HepG2 (cell line): ENCODE measurements at regions not wholly inside any gene's neighbourhood (a gene's known extent, or its start where the extent isn't known, plus 50 kb on each side); places are given as distances from the start of the nearest gene placed in this dataset.

Source experiments
- ATAC-seq: fragments of 200-7000 bp; cut with Tn5 transposase; 3 replicates; pipeline ENCODE4 v1.9.1; 2020; ENCODE audit warnings: mild to moderate bottlenecking, moderate library complexity
- BruUV-seq: library from RNA; stranded (reverse); fragments of 400-500 nt; replicated peaks from 2 replicates; lab custom pipeline; 2021; lab: Mats Ljungman, UMichigan
- CTCF ChIA-PET: fragments of 300-600 bp; formaldehyde crosslinking; extraction: SDS; loops from one replicate; lab custom pipeline; 2021; ENCODE audit warnings: low total read pairs, inconsistent platforms, low intra/inter-chr PET ratio; lab: Yijun Ruan, JAX
- POLR2A ChIA-PET: fragments of 350-600 bp; sonication (Branson Sonifier 250); formaldehyde crosslinking; loops from one replicate; lab custom pipeline; 2020; ENCODE audit warnings: antibody characterized with exemption, inconsistent platforms; lab: Yijun Ruan, JAX
- DNase-seq: peaks from one replicate; pipeline ENCODE4 v3.0.0-alpha.2; 2015; ENCODE audit warnings: low spot score
- FAIRE-seq: peaks from 3 replicates; lab custom pipeline; 2011; peaks lifted over from hg19 to GRCh38; lab: Jason Lieb, UNC
- H2AFZ ChIP-seq: one replicate; pipeline ENCODE4 v1.6.1; 2011; ENCODE audit warnings: low read length, inconsistent platforms
- H3K27ac ChIP-seq: fragments of 300-600 bp; 3 replicates; pipeline ENCODE4 v1.8.0; 2011; ENCODE audit warnings: mixed run types, mild to moderate bottlenecking, mixed read lengths, low read length, inconsistent platforms; ENCODE audit not compliant: insufficient read depth; ENCODE audit errors: extremely low read length
- H3K27me3 ChIP-seq, 2 experiments: fragments of 200-600 bp in 1 of 2; 2 replicates in 1 of 2; 3 replicates in 1 of 2; pipeline versions ENCODE4 v1.6.0 to v1.8.0; 2011; ENCODE audit warnings: low read length in 2 of 2, mild to moderate bottlenecking in 2 of 2, moderate library complexity in 2 of 2, inconsistent platforms in 1 of 2; ENCODE audit not compliant: insufficient read depth in 2 of 2, control insufficient read depth in 1 of 2
- H3K36me3 ChIP-seq, 2 experiments: fragments of 200-600 bp in 1 of 2; replicated peaks in 1 of 2; 2 replicates in 1 of 2; 3 replicates in 1 of 2; pipeline versions ENCODE4 v1.5.1 to v1.8.0; 2011; ENCODE audit warnings: low read length in 2 of 2, inconsistent platforms in 1 of 2; ENCODE audit not compliant: insufficient read depth in 2 of 2, control insufficient read depth in 1 of 2
- H3K4me1 ChIP-seq: 2 replicates; pipeline ENCODE4 v1.5.1; 2012; ENCODE audit warnings: low read length, inconsistent platforms; ENCODE audit not compliant: insufficient read depth
- H3K4me2 ChIP-seq: 2 replicates; pipeline ENCODE4 v1.6.0; 2011; ENCODE audit warnings: low read depth, low read length, inconsistent platforms
- H3K4me3 ChIP-seq, 3 experiments: fragments of 200-600 bp in 1 of 3; sonication (generic), shearing (Covaris generic) in 1 of 3; replicated peaks in 1 of 3; 2 replicates each; pipeline ENCODE4 v1.5.1; 2011 to 2016; ENCODE audit warnings: low read length in 3 of 3, inconsistent platforms in 2 of 3, low read depth in 2 of 3, mild to moderate bottlenecking in 2 of 3, control low read depth in 1 of 3, mixed read lengths in 1 of 3; ENCODE audit not compliant: insufficient read depth in 1 of 3
- H3K79me2 ChIP-seq: one replicate; pipeline ENCODE4 v1.6.1; 2011; ENCODE audit warnings: low read length, inconsistent platforms; ENCODE audit not compliant: insufficient read depth
- H3K9ac ChIP-seq: 2 replicates; pipeline ENCODE4 v1.6.0; 2011; ENCODE audit warnings: mild to moderate bottlenecking, low read depth, low read length, inconsistent platforms; ENCODE audit not compliant: insufficient read depth
- H3K9me3 ChIP-seq: 2 replicates; pipeline ENCODE4 v1.5.1; 2012; ENCODE audit warnings: mild to moderate bottlenecking, low read length
- H4K20me1 ChIP-seq: 2 replicates; pipeline ENCODE4 v1.6.0; 2011; ENCODE audit warnings: inconsistent platforms, mild to moderate bottlenecking, low read length, moderate library complexity; ENCODE audit not compliant: insufficient read depth
- HNRNPK ChIP-seq: fragments of 200-400 bp; formaldehyde crosslinking; IDR thresholded peaks from 2 replicates; pipeline ENCODE4 v1.6.1; 2018; ENCODE audit warnings: low read length, low read depth, moderate library complexity, mild to moderate bottlenecking; ENCODE audit not compliant: poor library complexity, severe bottlenecking
- MIXL1 ChIP-seq: IDR thresholded peaks from 2 replicates; pipeline ENCODE4 v1.6.1; 2016
- MXI1 ChIP-seq: IDR thresholded peaks from 3 replicates; pipeline ENCODE4 v1.6.1; 2012; ENCODE audit warnings: low read depth, low read length, inconsistent platforms, borderline replicate concordance
- ZBTB21 ChIP-seq: sonication (generic); formaldehyde crosslinking; IDR thresholded peaks from 2 replicates; pipeline ENCODE4 v1.4.0; 2020; ENCODE audit warnings: missing genetic modification reagents
- ZBTB7B ChIP-seq: sonication (generic); formaldehyde crosslinking; IDR thresholded peaks from 2 replicates; pipeline ENCODE4 v1.4.0; 2020; ENCODE audit warnings: missing genetic modification reagents
- ZFP37 ChIP-seq: sonication (generic); formaldehyde crosslinking; IDR thresholded peaks from 2 replicates; pipeline ENCODE4 v1.4.0; 2020; ENCODE audit warnings: missing genetic modification reagents, borderline replicate concordance
- ZMYM4 ChIP-seq: sonication (generic); formaldehyde crosslinking; IDR thresholded peaks from 2 replicates; pipeline ENCODE4 v1.8.1; 2023; ENCODE audit warnings: mild to moderate bottlenecking, missing genetic modification reagents
- ZNF292 ChIP-seq: sonication (generic); formaldehyde crosslinking; IDR thresholded peaks from 2 replicates; pipeline ENCODE4 v1.8.1; 2022; ENCODE audit warnings: mild to moderate bottlenecking, low read depth, missing genetic modification reagents, borderline replicate concordance
- ZNF550 ChIP-seq: sonication (generic); formaldehyde crosslinking; IDR thresholded peaks from 2 replicates; pipeline ENCODE4 v1.4.0; 2020; ENCODE audit warnings: mild to moderate bottlenecking, missing genetic modification reagents, borderline replicate concordance
- ZNF816 ChIP-seq: sonication (generic); formaldehyde crosslinking; IDR thresholded peaks from 2 replicates; pipeline ENCODE4 v1.8.0; 2022; ENCODE audit warnings: missing genetic modification reagents, mild to moderate bottlenecking, borderline replicate concordance
- WGBS: methylation state at CpG from one replicate; pipeline ENCODE4 v1.1.6; 2017; ENCODE audit warnings: low lambda C conversion rate; 5-methylcytosine and 5-hydroxymethylcytosine counted together
- in situ Hi-C: cut with HindIII; loops from 2 replicates; pipeline ENCODE4 v1.10.0; 2017; ENCODE audit warnings: low pct_unique_long_range_greater_than_20kb; ENCODE audit not compliant: extremely low pct_ligation_motif_present
- intact Hi-C: fragments of 100-400 bp; cut with micrococcal nuclease; formaldehyde crosslinking; loops from one replicate; pipeline ENCODE4 v1.10.0; 2022; ENCODE audit not compliant: unreplicated experiment
- TF ChIP-seq, protein P1 (sequence below): sonication (generic); formaldehyde crosslinking; IDR thresholded peaks from 2 replicates; pipeline ENCODE4 v1.5.1; 2020; ENCODE audit warnings: missing genetic modification reagents, mild to moderate bottlenecking, borderline replicate concordance
- TF ChIP-seq, protein P2 (sequence below): IDR thresholded peaks from 2 replicates; pipeline ENCODE4 v1.6.1; 2016; ENCODE audit warnings: low read depth, borderline replicate concordance
- TF ChIP-seq, protein P3 (sequence below): sonication (generic); formaldehyde crosslinking; IDR thresholded peaks from 2 replicates; pipeline ENCODE4 v1.9.0; 2022; ENCODE audit warnings: missing genetic modification reagents, mild to moderate bottlenecking, borderline replicate concordance
- TF ChIP-seq, protein P4 (sequence below): IDR thresholded peaks from 2 replicates; pipeline ENCODE4 v1.6.1; 2016; ENCODE audit warnings: control low read depth

DNA sequence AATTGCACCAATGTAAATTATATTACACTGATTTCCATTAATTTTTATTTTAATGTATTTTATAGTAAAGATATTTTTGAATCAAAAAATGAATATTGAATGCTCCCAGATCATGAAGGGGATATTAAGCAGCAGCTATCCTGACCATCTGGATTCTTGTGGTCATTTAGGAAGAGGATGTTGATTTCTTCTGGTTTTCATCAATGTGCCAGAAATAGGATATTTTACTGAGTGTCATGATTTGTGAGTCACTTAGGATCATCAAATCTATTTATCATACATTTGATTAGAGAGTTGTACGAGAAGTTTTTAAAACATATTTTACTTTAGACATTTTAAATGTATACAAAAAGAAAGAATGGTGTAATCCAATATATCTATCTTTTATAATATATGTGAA lies 366.3 kb upstream of the CHRM2 start (continued):
- TF ChIP-seq, protein P1, sequence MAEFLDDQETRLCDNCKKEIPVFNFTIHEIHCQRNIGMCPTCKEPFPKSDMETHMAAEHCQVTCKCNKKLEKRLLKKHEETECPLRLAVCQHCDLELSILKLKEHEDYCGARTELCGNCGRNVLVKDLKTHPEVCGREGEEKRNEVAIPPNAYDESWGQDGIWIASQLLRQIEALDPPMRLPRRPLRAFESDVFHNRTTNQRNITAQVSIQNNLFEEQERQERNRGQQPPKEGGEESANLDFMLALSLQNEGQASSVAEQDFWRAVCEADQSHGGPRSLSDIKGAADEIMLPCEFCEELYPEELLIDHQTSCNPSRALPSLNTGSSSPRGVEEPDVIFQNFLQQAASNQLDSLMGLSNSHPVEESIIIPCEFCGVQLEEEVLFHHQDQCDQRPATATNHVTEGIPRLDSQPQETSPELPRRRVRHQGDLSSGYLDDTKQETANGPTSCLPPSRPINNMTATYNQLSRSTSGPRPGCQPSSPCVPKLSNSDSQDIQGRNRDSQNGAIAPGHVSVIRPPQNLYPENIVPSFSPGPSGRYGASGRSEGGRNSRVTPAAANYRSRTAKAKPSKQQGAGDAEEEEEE (CRISPR knock-in tag) = no peak
- no peak for TF ChIP-seq ZMYM4 (CRISPR knock-in tag)
- TF ChIP-seq, protein P2, sequence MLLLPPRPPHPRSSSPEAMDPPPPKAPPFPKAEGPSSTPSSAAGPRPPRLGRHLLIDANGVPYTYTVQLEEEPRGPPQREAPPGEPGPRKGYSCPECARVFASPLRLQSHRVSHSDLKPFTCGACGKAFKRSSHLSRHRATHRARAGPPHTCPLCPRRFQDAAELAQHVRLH (CRISPR knock-in tag) = no peak

DNA sequence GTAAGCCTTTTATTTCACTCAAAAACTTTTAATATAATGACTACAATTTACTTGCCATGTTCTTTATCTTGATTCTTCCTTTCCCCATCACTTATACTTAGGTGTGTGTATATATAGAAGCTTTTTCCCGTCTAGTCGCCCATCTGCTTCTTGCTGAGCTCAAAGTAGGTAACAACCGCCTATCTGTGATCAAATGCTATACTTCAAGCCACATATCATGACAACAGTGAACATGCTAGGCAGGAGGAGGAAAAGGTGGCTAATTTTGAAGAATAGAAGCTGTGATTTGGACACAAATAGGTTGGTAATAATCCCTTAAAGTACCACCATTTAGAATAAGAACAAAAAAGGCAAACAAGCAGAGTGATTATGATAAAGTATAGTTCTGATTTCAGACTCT lies 367.3 kb upstream of the CHRM2 start:
- DNase-seq (no peak), FAIRE-seq (no peak), ATAC-seq (no peak)
- WGBS = 1% methylated on average over 3 of the region's 3 CpGs
- Histone ChIP-seq H3K9ac (no peak overlapping the region), H3K27me3 (no peaks in the 10 kb centered on the region), H4K20me1 (no peaks in the 10 kb centered on the region), H3K36me3 (no peaks in the 10 kb centered on the region), H2AFZ (no peak overlapping the region), H3K27ac (no peak overlapping the region), H3K9me3 (no peaks in the 10 kb centered on the region; the same call in 1 of the 2 replicates), H3K79me2 (no peaks in the 10 kb centered on the region), H3K4me1 (no peaks in the 10 kb centered on the region), H3K4me2 (no peak overlapping the region), H3K4me3 (no peak overlapping the region)
- in situ Hi-C loops = no loop called here
- BruUV-seq = no TSS peak
- intact Hi-C loops = no loop called here
- TF ChIP-seq ZBTB21 (CRISPR knock-in tag) (no peak), ZNF292 (CRISPR knock-in tag) (no peak), ZNF550 (CRISPR knock-in tag) (no peak), ZBTB7B (CRISPR knock-in tag) (no peak), ZNF816 (CRISPR knock-in tag) (no peak), ZFP37 (CRISPR knock-in tag) (no peak), MIXL1 (no peak), HNRNPK (no peak), MXI1 (no peak)
- TF ChIP-seq, protein P3, sequence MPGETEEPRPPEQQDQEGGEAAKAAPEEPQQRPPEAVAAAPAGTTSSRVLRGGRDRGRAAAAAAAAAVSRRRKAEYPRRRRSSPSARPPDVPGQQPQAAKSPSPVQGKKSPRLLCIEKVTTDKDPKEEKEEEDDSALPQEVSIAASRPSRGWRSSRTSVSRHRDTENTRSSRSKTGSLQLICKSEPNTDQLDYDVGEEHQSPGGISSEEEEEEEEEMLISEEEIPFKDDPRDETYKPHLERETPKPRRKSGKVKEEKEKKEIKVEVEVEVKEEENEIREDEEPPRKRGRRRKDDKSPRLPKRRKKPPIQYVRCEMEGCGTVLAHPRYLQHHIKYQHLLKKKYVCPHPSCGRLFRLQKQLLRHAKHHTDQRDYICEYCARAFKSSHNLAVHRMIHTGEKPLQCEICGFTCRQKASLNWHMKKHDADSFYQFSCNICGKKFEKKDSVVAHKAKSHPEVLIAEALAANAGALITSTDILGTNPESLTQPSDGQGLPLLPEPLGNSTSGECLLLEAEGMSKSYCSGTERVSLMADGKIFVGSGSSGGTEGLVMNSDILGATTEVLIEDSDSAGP (CRISPR knock-in tag) = no peak
- TF ChIP-seq, protein P4, sequence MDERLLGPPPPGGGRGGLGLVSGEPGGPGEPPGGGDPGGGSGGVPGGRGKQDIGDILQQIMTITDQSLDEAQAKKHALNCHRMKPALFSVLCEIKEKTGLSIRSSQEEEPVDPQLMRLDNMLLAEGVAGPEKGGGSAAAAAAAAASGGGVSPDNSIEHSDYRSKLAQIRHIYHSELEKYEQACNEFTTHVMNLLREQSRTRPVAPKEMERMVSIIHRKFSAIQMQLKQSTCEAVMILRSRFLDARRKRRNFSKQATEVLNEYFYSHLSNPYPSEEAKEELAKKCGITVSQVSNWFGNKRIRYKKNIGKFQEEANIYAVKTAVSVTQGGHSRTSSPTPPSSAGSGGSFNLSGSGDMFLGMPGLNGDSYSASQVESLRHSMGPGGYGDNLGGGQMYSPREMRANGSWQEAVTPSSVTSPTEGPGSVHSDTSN (CRISPR knock-in tag) = no peak
- ChIA-PET CTCF (no interaction called here), POLR2A (no interaction called here)
